Skeletal muscle satellite cell (primary cell): ENCODE measurements at regions not wholly inside any gene's neighbourhood (a gene's known extent, or its start where the extent isn't known, plus 50 kb on each side); places are given as distances from the start of the nearest gene placed in this dataset.

Experiments used
- H3K27me3 ChIP-seq: 2 replicates; pipeline ENCODE4 v1.7.0; 2013; ENCODE audit warnings: low read length; ENCODE audit not compliant: control insufficient read depth, insufficient read depth
- H3K36me3 ChIP-seq: 2 replicates; pipeline ENCODE4 v1.7.0; 2013; ENCODE audit warnings: mild to moderate bottlenecking, control low read depth, low read length; ENCODE audit not compliant: insufficient read depth
- H3K4me1 ChIP-seq: 2 replicates; pipeline ENCODE4 v1.7.0; 2013; ENCODE audit warnings: low read length; ENCODE audit not compliant: control insufficient read depth, insufficient read depth
- H3K4me2 ChIP-seq: 2 replicates; pipeline ENCODE4 v1.7.0; 2013; ENCODE audit warnings: mild to moderate bottlenecking, low read length
- H3K4me3 ChIP-seq: 2 replicates; pipeline ENCODE4 v1.7.0; 2013; ENCODE audit warnings: low read length
- H3K9ac ChIP-seq: 2 replicates; pipeline ENCODE4 v1.7.0; 2013; ENCODE audit warnings: mild to moderate bottlenecking, low read depth, low read length, moderate library complexity
- H3K9me3 ChIP-seq: replicated peaks from 2 replicates; pipeline ENCODE4 v1.7.0; 2013; ENCODE audit warnings: mild to moderate bottlenecking, control low read depth, low read length

DNA sequence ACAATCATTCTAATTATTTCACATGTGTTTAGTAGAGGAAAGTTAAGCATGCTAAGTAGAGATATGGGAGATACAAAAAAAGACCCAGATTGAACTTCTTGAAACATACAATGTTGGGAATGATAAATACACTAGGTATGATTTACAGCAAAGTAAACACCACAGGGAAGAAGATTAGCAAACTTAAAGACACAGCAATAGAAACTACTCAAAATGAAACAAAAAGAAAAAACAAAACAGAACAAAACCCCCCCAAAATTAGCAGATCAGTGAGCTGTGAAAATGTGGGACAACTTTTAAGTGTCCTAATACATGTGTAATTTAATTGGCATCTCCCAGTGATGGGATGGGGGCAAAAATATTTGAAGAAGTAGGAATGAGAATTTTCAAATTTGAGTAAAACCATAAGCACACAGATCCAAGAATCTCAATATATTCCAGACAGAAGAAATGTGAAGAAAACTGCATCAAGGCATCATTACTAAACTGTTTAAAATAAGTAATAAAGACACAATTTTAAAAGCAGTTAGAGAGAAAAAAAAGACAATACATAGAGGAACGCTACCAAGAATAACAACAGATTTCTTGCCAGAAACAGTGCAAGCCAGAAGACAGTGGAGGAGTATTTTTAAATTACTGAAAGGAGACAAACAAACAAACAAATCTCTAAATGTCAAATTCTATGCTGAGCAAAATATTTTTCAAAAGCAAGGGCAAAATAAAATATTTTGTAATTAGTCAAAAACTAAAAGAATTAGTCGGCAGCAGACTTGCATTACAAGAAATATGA, 473.7 kb downstream of the QKI start:
- H3K36me3 ChIP-seq, result no peaks in the 10 kb centered on the region
- no peak overlapping the region for H3K4me2 ChIP-seq
- H3K4me1 ChIP-seq, result no peaks in the 10 kb centered on the region
- no peaks in the 10 kb centered on the region for H3K9me3 ChIP-seq
- no peak overlapping the region for H3K4me3 ChIP-seq
- H3K9ac ChIP-seq, result no peak overlapping the region
- H3K27me3 ChIP-seq, result no peaks in the 10 kb centered on the region

- Histone ChIP-seq H3K4me1 (no peaks in the 10 kb centered on the region), H3K9ac (no peak overlapping the region), H3K4me2 (no peak overlapping the region), H3K9me3 (no peaks in the 10 kb centered on the region), H3K27me3 (no peaks in the 10 kb centered on the region), H3K4me3 (no peak overlapping the region), H3K36me3 (no peaks in the 10 kb centered on the region)
These were observed 471.9 kb downstream of the QKI start for GRCh38 chr6:163886428-163886827.

- no peak overlapping the region for H3K4me2 ChIP-seq
- no peak overlapping the region for H3K9ac ChIP-seq
- no peaks in the 10 kb centered on the region for H3K27me3 ChIP-seq
- no peaks in the 10 kb centered on the region for H3K4me1 ChIP-seq
- no peaks in the 10 kb centered on the region for H3K9me3 ChIP-seq
- no peaks in the 10 kb centered on the region for H3K36me3 ChIP-seq
- H3K4me3 ChIP-seq, result no peak overlapping the region
These were observed 469.5 kb downstream of the QKI start for GRCh38 chr6:163883984-163884383.

DNA sequence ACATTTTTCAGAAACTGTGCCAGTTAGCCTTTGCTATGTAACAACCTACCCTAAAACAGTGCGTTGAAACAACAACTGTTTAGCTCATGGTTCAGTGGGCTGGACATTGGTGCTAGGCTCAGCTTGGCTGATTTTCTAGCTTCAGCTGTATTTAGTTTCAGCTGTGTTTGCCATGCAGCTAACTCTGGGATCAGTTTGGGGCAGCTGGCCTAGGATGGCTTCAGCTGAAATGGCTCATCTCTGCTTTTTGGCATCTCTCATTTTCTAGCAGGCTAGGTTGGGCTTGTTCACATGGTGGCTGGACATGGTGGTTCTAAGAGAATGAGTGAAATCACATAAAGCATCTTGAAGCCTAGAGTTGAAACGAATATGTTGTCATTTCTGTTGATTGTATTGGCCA, 464.2 kb downstream of the QKI start:
- H3K4me2 ChIP-seq, result no peak overlapping the region
- H3K27me3 ChIP-seq, result no peaks in the 10 kb centered on the region
- no peak overlapping the region for H3K9ac ChIP-seq
- H3K4me3 ChIP-seq, result no peak overlapping the region
- no peaks in the 10 kb centered on the region for H3K36me3 ChIP-seq
- no peaks in the 10 kb centered on the region for H3K9me3 ChIP-seq
- no peaks in the 10 kb centered on the region for H3K4me1 ChIP-seq

- Histone ChIP-seq H3K27me3 (no peaks in the 10 kb centered on the region), H3K4me1 (peaks cover under 1% of the 10 kb centered on the region), H3K4me3 (no peak overlapping the region), H3K9me3 (no peaks in the 10 kb centered on the region), H3K9ac (no peak overlapping the region), H3K36me3 (no peaks in the 10 kb centered on the region), H3K4me2 (no peak overlapping the region)
These were observed 463.5 kb downstream of the QKI start for GRCh38 chr6:163877877-163878639.

- peaks cover 3% of the 10 kb centered on the region for H3K4me1 ChIP-seq
These were observed 461.9 kb downstream of the QKI start for GRCh38 chr6:163876391-163876790.

GRCh38 chr6:163874784-163875183, 460.3 kb downstream of the QKI start:
- H3K9me3 ChIP-seq, result no peaks in the 10 kb centered on the region
- no peaks in the 10 kb centered on the region for H3K27me3 ChIP-seq
- peaks cover 3% of the 10 kb centered on the region for H3K4me1 ChIP-seq
- H3K9ac ChIP-seq, result no peak overlapping the region
- no peaks in the 10 kb centered on the region for H3K36me3 ChIP-seq
- no peak overlapping the region for H3K4me3 ChIP-seq
- H3K4me2 ChIP-seq, result no peak overlapping the region

More at GRCh38 chr6:163876391-163876790, 461.9 kb downstream of the QKI start:
- Histone ChIP-seq H3K36me3 (no peaks in the 10 kb centered on the region), H3K4me3 (no peak overlapping the region), H3K27me3 (no peaks in the 10 kb centered on the region), H3K9me3 (no peaks in the 10 kb centered on the region), H3K9ac (no peak overlapping the region), H3K4me2 (no peak overlapping the region)

- Histone ChIP-seq H3K4me1 (peaks cover 3% of the 10 kb centered on the region), H3K9ac (no peak overlapping the region), H3K36me3 (no peaks in the 10 kb centered on the region), H3K27me3 (no peaks in the 10 kb centered on the region), H3K9me3 (no peaks in the 10 kb centered on the region), H3K4me3 (no peak overlapping the region), H3K4me2 (peak overlapping the region; percentile 32)
These were observed 457.8 kb downstream of the QKI start for GRCh38 chr6:163872335-163872734.

- Histone ChIP-seq H3K4me1 (peaks cover 3% of the 10 kb centered on the region), H3K4me3 (no peak overlapping the region), H3K9me3 (no peaks in the 10 kb centered on the region), H3K9ac (no peak overlapping the region), H3K4me2 (no peak overlapping the region), H3K36me3 (no peaks in the 10 kb centered on the region), H3K27me3 (no peaks in the 10 kb centered on the region)
These were observed 457.1 kb downstream of the QKI start for GRCh38 chr6:163871616-163872015.

DNA sequence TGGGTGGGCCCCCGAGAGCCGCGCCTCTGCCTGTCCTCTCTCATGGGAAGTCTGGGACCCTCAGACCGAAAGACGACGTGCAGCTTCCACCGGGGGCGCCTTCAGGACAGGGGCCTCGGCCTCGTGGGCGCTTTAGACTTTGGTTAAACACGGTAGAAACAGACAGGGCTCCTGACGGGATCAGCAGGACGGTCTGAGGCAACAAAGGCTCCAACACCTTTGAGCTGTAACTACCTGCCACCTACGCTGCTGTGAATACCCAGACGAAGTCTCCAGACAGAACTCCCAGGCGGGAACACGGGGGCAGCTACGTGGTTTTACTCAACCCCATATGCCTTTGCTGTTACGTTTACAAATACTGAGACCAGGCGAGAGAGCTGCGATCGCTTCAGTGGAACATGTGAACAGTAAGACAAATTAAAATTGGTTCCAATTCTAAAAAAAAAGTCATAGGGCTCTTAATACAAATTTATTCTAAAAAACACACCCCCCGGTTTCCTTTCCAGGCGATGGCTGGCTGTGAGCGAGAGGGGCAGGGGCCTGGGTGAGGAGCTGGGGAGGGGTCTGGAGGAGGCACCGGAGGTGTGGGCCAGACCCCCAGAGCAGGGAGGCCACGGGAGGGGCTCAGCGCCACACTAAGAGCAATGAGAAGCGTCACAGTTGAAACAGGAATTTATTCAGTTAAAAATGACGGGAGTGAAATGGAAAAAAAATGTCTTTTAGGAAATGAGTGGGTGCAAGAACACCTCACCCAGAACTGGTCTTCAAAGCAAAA, 453.2 kb downstream of the QKI start:
- no peak overlapping the region for H3K4me2 ChIP-seq
- H3K9me3 ChIP-seq, result no peaks in the 10 kb centered on the region
- H3K36me3 ChIP-seq, result no peaks in the 10 kb centered on the region
- no peak overlapping the region for H3K4me3 ChIP-seq
- H3K4me1 ChIP-seq, result no peaks in the 10 kb centered on the region
- no peaks in the 10 kb centered on the region for H3K27me3 ChIP-seq
- H3K9ac ChIP-seq, result no peak overlapping the region

DNA sequence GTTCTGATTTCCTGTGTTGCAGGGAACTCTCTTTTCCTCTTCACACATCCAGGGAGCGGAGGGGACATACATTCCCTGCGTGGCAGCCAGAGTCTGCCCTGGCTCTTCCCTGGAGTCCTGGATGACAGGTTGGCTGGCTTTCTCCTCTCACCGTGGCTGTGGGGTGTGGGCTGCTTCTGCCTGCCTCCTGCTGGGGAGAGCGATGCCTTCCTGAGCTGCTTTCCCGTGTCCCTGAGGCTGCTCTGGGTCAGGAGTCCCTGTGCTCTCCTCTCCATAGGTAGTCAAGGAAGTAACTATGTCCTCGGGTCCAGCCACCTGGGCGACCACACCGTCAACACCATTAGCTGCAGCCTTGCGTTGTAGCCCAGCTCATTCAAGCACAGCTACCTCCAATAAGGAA, 451.7 kb downstream of the QKI start:
- H3K4me3 ChIP-seq, result no peak overlapping the region
- no peaks in the 10 kb centered on the region for H3K36me3 ChIP-seq
- H3K4me1 ChIP-seq, result no peaks in the 10 kb centered on the region
- no peak overlapping the region for H3K4me2 ChIP-seq
- H3K9me3 ChIP-seq, result no peaks in the 10 kb centered on the region
- H3K9ac ChIP-seq, result no peak overlapping the region
- no peaks in the 10 kb centered on the region for H3K27me3 ChIP-seq
